WTC11 (cell line): ENCODE measurements at regions not wholly inside any gene's neighbourhood (a gene's known extent, or its start where the extent isn't known, plus 50 kb on each side); places are given as distances from the start of the nearest gene placed in this dataset.

Experiments
- CREB1 ChIP-seq: sonication (generic); formaldehyde crosslinking; IDR thresholded peaks from 2 replicates; pipeline ENCODE4 v1.8.0; 2023; ENCODE audit warnings: mild to moderate bottlenecking, missing genetic modification reagents
- ESRRA ChIP-seq: sonication (generic); formaldehyde crosslinking; IDR thresholded peaks from 2 replicates; pipeline ENCODE4 v1.8.1; 2022; ENCODE audit warnings: mild to moderate bottlenecking, missing genetic modification reagents, borderline replicate concordance
- ETV6 ChIP-seq: sonication (generic); formaldehyde crosslinking; IDR thresholded peaks from 2 replicates; pipeline ENCODE4 v1.8.1; 2022; ENCODE audit warnings: mild to moderate bottlenecking, missing genetic modification reagents
- GABPB1 ChIP-seq: sonication (generic); formaldehyde crosslinking; IDR thresholded peaks from 2 replicates; pipeline ENCODE4 v1.8.1; 2023; ENCODE audit warnings: mild to moderate bottlenecking, missing genetic modification reagents
- KAT7 ChIP-seq: sonication (generic); formaldehyde crosslinking; IDR thresholded peaks from 2 replicates; pipeline ENCODE4 v1.8.1; 2023; ENCODE audit warnings: missing genetic modification reagents, mild to moderate bottlenecking, borderline replicate concordance
- NR1H2 ChIP-seq: sonication (generic); formaldehyde crosslinking; IDR thresholded peaks from 2 replicates; pipeline ENCODE4 v1.9.0; 2021; ENCODE audit warnings: mild to moderate bottlenecking, moderate library complexity, missing genetic modification reagents
- NR2C2 ChIP-seq: sonication (generic); formaldehyde crosslinking; IDR thresholded peaks from 2 replicates; pipeline ENCODE4 v1.8.0; 2022; ENCODE audit warnings: mild to moderate bottlenecking, missing genetic modification reagents
- TF ChIP-seq, protein P1 (sequence below): sonication (generic); formaldehyde crosslinking; conservative IDR thresholded peaks from 2 replicates; pipeline ENCODE4 v1.8.1; 2022; ENCODE audit warnings: mild to moderate bottlenecking, missing genetic modification reagents
- TF ChIP-seq, protein P2 (sequence below): sonication (generic); formaldehyde crosslinking; IDR thresholded peaks from 2 replicates; pipeline ENCODE4 v1.8.1; 2023; ENCODE audit warnings: mild to moderate bottlenecking, missing genetic modification reagents, borderline replicate concordance
- TF ChIP-seq, protein P3 (sequence below): fragments of 200-600 bp; IDR thresholded peaks from 2 replicates; pipeline ENCODE4 v1.8.0; 2022; ENCODE audit warnings: antibody characterized with exemption
- TF ChIP-seq, protein P4 (sequence below): sonication (generic); formaldehyde crosslinking; IDR thresholded peaks from 2 replicates; pipeline ENCODE4 v1.8.0; 2022; ENCODE audit warnings: mild to moderate bottlenecking, missing genetic modification reagents
- TF ChIP-seq, protein P5 (sequence below): sonication (generic); formaldehyde crosslinking; IDR thresholded peaks from 2 replicates; pipeline ENCODE4 v1.8.0; 2022; ENCODE audit warnings: mild to moderate bottlenecking, missing genetic modification reagents

DNA sequence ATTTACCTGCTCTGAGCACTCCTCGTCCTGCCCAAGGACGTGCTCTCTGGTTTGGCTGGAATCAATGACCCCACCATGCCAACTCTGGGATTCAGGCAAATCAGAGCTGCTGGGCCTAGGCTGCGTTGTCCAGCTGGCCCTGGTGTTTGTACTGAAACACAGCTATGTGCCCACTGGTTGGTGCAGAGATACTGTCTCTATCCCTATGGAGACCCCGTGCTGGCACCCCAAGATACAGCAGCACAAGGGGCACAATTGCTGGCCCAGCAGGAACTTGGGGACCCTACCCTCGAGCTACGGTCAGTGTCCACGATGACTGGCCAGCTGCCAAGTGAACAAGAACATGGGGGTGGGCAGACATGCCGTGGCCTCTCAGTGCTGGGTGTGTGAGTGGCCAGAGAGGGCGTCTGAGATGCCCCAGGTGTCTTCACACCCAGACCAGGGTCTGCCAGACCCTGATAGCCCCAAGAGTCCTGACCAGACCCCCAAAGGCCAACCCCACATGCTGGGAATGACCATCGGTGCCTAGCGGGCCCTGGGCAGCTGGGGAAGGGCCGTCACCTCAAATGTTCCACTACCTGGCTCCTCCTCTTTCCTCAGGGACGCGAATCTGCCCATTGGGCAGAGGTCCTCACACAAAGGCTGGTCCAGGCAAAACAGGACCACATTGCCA lies 79.3 kb upstream of the ZNF479 start:
- TF ChIP-seq, protein P1, sequence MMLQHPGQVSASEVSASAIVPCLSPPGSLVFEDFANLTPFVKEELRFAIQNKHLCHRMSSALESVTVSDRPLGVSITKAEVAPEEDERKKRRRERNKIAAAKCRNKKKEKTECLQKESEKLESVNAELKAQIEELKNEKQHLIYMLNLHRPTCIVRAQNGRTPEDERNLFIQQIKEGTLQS (CRISPR knock-in tag), result no peak
- TF ChIP-seq, protein P2, sequence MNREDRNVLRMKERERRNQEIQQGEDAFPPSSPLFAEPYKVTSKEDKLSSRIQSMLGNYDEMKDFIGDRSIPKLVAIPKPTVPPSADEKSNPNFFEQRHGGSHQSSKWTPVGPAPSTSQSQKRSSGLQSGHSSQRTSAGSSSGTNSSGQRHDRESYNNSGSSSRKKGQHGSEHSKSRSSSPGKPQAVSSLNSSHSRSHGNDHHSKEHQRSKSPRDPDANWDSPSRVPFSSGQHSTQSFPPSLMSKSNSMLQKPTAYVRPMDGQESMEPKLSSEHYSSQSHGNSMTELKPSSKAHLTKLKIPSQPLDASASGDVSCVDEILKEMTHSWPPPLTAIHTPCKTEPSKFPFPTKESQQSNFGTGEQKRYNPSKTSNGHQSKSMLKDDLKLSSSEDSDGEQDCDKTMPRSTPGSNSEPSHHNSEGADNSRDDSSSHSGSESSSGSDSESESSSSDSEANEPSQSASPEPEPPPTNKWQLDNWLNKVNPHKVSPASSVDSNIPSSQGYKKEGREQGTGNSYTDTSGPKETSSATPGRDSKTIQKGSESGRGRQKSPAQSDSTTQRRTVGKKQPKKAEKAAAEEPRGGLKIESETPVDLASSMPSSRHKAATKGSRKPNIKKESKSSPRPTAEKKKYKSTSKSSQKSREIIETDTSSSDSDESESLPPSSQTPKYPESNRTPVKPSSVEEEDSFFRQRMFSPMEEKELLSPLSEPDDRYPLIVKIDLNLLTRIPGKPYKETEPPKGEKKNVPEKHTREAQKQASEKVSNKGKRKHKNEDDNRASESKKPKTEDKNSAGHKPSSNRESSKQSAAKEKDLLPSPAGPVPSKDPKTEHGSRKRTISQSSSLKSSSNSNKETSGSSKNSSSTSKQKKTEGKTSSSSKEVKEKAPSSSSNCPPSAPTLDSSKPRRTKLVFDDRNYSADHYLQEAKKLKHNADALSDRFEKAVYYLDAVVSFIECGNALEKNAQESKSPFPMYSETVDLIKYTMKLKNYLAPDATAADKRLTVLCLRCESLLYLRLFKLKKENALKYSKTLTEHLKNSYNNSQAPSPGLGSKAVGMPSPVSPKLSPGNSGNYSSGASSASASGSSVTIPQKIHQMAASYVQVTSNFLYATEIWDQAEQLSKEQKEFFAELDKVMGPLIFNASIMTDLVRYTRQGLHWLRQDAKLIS (CRISPR knock-in tag), result no peak
- TF ChIP-seq, protein P3, sequence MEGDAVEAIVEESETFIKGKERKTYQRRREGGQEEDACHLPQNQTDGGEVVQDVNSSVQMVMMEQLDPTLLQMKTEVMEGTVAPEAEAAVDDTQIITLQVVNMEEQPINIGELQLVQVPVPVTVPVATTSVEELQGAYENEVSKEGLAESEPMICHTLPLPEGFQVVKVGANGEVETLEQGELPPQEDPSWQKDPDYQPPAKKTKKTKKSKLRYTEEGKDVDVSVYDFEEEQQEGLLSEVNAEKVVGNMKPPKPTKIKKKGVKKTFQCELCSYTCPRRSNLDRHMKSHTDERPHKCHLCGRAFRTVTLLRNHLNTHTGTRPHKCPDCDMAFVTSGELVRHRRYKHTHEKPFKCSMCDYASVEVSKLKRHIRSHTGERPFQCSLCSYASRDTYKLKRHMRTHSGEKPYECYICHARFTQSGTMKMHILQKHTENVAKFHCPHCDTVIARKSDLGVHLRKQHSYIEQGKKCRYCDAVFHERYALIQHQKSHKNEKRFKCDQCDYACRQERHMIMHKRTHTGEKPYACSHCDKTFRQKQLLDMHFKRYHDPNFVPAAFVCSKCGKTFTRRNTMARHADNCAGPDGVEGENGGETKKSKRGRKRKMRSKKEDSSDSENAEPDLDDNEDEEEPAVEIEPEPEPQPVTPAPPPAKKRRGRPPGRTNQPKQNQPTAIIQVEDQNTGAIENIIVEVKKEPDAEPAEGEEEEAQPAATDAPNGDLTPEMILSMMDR, result no peak
- TF ChIP-seq CREB1 (CRISPR knock-in tag) (no peak), NR1H2 (CRISPR knock-in tag) (no peak), GABPB1 (no peak), ETV6 (CRISPR knock-in tag) (no peak), ESRRA (no peak), KAT7 (no peak), NR2C2 (no peak)
- TF ChIP-seq, protein P4, sequence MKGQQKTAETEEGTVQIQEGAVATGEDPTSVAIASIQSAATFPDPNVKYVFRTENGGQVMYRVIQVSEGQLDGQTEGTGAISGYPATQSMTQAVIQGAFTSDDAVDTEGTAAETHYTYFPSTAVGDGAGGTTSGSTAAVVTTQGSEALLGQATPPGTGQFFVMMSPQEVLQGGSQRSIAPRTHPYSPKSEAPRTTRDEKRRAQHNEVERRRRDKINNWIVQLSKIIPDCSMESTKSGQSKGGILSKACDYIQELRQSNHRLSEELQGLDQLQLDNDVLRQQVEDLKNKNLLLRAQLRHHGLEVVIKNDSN (CRISPR knock-in tag), result no peak
- TF ChIP-seq, protein P5, sequence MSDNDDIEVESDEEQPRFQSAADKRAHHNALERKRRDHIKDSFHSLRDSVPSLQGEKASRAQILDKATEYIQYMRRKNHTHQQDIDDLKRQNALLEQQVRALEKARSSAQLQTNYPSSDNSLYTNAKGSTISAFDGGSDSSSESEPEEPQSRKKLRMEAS, result no peak
